ENCODE measurements at regions not wholly inside any gene's neighbourhood (a gene's known extent, or its start where the extent isn't known, plus 50 kb on each side); places are given as distances from the start of the nearest gene placed in this dataset.

DNA sequence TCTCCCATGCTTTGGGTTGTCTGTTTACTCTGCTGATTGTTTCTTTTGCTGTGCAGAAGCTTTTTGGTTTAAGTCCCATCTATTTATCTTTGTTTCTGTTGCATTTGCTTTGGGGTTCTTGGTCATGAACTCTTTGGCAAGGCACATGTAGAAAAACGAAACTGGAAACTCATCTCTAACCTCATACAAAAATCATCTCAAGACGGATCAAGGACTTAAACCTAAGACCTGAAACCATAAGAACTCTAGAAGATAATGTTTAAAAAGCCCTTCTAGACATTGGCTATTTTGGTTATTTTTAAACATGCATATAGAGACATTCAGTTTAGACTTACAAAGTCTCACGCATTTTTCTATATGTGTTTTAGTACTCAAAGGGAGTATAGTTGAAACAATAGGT is 1164.3 kb upstream of the GYPC start:
- DNase-seq = no peak

DNA sequence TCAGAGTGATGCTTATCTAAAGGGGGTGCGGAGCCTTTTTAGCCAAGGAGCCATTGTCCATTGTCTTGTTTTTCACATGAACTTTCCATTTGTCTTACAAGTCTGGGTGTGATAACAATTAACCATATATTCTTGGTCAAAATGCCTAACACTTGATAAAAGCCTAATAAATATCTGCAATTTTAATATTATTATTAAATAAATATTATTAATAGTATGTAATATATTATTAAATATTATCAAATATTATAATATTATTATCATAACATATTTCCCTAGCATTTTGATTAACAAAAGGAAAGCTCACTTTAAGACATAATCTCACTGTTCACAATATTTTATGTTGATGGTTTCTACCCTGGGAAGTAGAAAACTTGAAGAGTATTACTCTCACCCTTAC is 1143.6 kb upstream of the GYPC start:
- no peak for DNase-seq

DNA sequence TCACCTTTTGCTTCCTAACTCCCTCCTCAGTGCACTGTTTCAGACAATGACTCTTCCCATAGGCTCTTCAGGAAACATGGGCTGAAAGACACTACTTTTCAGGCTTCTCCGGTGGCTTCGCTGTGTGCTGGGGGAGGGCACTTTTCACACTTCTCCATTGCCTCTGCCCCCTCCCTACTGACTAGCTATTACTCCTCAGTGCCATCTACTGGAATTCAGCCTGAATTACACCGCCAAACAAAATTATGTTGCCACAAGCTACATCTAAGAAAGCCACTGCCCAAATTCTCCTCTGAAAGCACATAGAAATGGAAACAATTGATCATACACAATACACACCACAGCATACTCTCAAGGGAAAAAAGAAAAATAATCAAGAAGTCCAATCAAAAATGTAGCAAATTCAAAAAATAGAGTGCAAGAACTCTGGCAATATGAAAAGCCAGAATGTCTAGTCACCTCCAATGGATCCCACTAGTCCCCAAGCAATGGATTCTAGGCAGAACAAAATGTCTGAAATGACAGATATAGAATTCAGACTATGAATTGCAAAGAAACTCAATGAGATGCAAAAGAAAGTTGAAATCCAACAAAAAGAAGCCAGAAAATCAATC is 1139.4 kb upstream of the GYPC start:
- no peak for DNase-seq

DNA sequence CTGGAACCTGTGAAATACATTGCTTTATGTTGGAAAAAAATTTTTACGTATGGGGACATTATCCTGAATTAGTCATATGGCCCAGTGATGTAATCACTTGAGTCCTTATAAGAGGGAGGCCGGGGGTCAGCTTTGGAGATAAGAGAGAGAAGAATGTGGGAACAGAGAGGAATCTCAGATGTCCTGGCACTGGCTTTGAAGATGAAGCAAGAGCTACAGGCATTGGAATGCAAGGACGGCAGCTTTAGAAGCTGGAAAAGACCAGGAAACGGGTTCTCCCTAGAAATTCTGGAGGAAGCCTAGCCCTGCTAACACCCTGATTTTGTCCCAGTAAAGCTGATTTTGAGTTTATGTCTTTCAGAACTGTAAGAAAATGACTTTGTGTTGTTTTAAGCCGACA is 1129.9 kb upstream of the GYPC start:
- DNase-seq = no peak

DNA sequence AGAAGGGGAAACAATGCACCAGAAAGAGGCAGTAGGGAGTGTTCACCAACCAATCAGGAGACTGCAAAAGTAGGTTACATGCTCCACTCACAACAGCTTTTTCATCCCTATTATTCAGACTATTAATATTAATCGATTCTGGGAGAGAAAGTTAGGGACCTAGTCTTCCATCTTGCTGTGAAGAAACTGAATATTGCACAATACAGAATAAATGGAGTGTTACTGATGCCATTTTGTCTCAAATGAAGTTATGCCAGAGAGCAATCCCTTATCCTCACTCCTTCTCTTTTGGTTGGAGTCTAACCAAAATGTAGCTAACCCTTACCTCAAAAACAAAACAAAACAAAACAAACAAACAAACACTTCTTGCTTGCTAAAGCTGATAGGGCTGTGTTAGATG is 1120.9 kb upstream of the GYPC start:
- no peak for DNase-seq

DNA sequence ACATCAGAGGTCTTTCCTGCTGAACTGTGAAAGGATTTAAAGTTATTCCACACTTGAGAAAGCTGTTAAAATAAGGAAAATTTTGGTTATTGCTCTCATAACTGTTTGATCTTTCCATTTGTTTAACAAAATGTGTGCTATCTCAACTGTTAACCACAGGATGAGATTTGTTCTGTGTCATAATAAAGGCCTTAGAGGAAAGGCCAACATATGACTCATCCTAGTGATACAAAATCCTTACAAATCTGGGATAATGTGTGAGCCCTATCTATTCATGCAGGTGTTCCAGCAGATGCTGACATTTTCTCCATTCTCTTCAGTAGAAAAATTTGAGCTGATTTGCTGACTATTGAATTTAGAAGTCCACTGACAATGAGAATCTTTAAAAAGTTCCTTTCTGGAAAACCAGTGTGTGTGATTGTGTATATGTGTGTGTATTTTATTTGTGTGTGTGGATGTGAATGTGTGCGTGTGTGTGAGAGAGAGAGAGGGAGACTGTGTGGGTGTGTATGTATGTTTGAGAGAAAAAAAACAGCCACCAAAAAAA is 1111.9 kb upstream of the GYPC start:
- no peak for DNase-seq

DNA sequence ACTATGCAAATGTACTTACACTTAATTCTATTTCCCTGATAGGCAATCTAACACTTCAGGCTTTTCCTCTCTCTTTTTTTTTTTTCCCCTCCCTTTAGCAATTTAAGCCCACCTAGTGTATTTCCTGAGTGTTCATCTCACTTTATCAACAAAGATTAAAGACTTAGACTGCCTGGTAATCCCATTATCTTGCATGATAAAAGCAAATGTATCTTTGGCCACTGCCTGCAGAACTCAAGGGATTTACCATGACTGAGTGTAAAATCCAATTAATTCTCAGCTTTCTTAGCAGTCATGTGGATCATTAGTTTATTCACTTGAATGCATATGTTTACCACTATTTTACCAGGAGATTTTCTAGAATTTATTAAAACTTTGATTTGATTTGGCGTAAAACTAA is 1102.2 kb upstream of the GYPC start:
- no peak for DNase-seq

DNA sequence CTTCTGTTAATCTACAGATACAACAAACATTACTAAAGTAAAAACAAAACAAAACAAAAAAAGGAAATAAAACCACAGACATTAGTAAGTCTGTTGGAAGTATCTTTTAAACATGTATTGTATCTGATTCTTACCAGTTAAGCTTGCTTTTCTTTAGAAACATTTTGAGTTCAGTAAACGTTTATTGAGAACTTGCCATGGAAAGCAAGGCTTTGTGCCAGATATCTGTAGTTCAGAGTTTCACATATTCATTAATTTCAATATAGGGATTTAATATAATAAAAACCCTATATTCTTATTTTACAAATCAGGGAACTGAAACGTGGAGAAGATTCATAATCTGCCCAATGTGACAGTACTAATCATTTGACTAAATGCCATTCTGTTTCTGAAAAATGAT is 1101.0 kb upstream of the GYPC start:
- peak; percentile 34 for DNase-seq

DNA sequence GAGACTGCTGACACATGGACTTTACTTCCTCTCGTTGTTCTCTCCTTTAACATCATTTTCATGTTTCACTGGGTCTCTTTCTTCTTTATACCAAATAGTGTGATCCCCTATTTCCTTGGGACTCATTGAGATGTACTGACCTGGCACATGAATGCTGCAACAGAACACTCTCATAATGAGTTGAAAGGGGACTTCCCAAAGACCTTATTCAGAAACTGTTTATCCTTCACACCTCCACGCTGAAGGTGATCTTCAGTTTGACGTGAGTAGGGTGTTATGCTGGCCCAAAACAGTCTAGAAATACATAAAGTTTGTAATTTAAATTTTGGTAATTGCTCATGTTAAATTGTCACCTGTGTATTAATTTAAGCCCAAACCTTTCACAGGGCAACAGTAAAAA is 1096.8 kb upstream of the GYPC start:
- DNase-seq = no peak

DNA sequence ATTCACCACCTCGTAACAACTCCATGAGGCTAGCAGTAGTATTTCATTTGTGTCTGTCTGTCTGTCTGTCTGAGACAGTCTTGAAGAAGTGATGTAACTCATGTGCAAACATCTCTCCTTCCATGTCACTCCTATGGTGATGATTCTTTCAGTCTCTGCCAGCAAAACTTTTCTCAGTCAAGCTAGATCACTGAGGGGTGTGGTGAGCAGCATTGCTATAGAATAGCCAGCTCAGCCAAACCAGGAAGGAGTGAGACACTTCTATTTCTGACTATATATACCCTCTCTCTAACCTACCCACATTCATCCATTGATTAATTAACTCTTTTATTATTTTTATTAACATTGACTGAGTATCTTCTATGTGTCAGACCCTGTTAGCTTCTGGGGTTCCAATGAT is 1095.1 kb upstream of the GYPC start:
- DNase-seq = no peak

DNA sequence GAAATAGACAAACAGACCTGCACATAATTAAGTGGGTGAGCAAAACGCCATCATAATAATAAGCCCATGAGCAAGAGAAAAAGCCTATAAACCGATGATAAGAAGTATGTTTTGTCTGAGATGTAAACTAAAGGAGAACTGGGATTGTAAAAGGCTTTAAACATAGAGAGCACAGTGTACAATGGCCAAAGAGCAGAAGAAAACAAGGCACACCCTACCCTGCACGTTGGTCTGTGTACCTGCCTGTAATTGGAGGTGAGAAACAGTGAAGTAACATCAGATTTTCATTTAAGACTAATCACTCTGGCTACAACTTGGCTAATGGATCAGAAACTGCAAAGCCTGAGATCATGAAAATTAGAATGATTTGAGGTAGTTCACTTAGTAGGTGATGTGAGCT is 1094.7 kb upstream of the GYPC start:
- no peak for DNase-seq

DNA sequence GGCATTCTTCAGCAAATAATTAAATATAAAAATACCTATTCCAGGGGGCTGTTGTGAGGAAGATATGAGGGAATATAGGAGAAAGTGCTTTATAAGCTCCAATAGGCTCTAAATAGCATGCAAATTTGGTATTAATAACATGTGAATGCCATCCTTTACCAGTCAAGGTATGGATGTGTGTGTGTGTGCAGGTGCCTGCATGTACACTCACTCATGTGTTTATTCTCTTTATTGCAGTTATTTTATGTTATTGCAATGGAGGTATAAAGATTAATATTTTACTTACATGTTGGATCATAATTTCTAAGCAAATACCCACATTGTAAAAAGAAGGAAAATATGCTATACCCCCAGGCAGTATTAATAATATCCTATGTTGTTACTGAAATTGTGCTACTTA is 1093.0 kb upstream of the GYPC start:
- no peak for DNase-seq

DNA sequence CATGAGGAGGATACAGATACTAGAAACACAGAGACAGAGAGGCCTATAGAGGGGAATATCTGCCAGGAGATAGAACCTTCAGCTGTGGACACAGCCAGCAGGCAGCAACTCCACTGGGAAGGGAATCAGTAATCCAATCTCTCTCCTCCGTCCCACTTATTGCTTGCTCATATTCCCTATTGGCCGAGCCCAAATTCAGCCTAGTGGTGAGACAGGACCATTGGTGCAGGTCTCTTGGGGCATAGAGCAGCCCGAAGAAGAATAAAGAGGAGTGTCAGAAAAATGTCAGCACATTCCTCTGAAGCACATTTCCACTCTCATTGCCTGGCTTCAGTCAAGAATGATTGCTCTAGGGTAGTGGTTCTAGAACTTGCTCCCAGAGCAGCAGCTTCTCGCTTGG is 1091.5 kb upstream of the GYPC start:
- no peak for DNase-seq

DNA sequence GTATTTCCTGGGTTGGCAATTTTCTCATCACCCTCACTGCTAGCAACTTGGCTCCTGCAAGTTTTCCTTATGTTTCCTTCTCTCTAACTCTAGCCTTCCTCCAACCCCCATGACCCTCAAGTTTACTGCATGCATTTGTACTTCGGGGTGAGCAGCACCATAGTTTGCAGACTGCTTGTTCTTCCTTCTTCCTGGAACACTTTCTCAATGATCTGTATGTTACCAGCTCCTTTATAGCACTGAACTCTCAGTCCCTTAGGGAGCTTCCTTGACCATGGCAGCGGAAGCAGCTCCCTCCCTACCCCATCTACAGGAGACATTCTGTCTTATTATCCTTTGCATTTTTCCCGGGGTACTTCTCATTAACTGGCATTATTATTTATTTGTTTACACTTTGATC is 1089.5 kb upstream of the GYPC start:
- no peak for DNase-seq

DNA sequence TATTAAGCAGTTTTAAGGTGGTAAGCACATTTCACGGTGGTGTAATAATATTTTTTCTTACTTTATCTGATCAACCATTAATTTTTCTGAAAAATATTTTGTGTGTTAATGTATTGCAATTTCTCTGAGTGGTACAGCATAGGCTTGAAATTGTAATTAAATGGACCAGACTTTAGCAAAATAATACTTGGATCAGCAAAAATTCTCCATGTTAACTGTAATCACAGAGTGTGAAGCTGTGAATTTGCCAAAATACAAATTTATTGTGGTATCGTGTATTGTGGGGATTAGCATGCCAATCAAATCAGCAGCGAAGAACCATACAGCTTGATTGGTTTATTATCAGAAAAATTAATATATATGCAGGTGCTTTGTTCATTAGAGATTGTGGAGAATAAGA is 1088.9 kb upstream of the GYPC start:
- DNase-seq = no peak

DNA sequence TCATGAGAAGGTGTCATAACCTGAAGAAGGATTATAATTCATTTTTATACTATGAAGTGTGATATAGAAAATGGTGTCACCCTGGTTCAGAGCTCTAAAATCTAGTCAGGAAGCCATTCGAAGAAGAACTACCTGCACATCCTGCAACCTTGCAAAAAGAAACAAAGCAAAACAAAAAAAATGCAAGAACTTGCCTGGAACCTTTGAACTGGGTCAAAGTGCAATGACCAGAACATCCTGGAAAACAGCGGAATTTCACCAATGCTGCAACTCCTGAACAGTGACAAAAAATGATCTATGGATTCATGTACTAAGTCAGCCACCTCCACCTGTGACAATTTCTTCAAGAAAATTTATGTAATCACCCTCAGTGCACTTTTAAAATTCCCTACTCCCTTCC is 1083.3 kb upstream of the GYPC start:
- DNase-seq = no peak

DNA sequence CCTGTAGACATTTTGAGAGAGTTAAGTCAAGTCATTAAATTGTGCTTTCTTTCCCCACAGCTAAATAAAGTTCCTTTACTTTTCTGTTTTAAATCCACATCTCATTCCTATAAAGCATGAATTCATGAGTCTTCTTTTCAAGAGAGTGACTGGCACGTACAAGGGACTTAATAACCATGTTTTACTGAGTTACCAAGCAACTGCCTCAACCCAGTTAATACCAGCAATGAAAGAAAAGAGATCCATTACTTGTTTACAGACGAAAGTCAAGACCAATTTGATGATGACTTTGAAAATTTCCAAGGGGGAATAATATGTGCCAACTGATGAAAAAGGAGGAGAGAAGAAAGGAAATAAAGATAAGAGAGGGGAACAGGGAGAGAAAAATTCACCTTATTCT is 1082.5 kb upstream of the GYPC start:
- no peak for DNase-seq

DNA sequence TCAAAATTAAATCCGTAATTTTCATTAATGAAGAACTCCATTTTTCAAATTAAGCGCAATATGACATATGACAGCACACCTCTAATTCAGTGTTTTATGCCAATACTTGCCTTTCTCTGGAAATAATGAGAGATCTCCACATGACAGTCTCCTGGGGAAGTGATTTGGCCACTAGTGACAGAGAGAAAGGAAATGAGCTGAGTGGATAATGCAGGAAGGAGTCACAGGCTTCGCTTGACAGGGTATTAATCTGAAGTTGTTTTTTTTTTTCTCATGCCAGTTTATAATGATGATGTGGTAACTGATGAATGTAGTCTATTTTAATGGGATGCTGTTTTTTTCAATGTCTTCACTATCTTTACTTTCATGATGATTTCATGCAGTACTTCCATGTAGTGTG is 1079.4 kb upstream of the GYPC start:
- DNase-seq = no peak

DNA sequence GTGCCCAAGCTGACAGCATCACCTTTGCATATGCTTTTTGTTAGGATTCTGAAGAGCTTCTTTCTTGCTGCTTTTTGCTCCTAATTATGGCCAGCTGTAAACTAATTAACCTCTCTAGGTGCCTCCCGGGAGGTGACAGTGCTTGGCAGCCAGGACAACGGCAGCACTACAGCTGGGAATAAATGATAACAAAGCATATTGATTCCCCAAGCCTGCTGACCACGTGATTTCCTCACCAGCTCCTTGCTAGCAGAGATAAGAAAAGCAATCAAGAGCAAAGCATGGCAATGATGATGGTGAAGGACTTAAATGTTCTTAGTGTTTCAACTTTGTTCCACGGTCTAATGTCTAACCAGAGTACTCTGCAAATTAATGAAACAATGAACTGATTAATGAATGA is 1074.4 kb upstream of the GYPC start:
- no peak for DNase-seq

DNA sequence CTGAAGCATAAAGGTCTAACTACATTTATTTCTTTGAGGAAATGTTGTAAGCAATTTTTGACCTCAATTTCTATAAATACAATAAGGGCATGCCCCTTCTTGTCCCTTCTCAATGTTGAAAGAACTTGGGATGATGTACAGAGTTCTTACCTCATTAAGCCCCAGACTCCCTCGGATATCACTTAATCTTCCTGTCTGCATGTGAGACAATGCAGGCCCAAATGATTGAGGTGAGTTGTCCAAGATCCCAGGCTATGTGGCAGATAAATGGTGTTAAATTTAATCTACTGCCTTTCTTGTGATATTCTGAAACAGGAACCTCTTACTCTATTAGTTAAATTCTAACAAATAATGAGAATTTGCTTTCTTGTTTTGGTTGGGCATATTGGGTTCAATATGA is 1073.4 kb upstream of the GYPC start:
- no peak for DNase-seq

DNA sequence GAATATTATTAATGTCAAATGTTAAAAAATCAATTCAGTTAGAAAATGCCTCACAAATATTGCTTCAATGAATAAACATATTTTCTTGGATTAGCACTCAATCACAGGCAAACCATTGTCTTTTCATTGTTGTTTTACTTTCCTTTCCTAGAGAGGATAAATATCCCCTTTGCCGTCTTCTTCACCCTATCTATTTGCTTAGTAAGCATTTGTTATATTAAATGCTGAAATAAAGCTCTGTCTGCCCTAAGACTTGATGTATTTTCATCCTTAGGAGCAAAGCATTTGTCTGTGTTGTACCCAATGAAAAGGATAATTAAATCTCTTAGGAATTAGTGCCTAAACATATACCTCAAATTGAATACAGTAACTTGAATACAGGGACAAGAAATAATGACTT is 1071.2 kb upstream of the GYPC start:
- DNase-seq = no peak

DNA sequence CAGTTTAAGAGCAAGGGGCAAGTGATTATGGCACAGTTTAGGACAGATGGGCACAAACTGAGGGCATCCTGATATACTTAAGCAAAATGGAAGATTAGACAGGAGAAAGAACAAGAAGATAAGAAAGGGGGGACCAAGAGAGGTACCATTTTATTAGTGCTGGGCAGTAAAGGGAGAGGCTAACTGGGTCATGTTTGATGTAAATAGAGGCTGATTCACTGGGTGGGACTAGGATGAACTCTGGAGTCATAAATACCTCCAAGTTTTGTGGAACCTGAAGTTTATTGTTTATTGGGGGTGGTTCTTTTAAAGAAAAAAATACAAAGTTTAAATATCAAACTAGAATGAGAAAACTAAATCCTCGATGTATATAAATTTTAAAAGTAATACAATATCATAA is 1067.2 kb upstream of the GYPC start:
- DNase-seq = no peak

DNA sequence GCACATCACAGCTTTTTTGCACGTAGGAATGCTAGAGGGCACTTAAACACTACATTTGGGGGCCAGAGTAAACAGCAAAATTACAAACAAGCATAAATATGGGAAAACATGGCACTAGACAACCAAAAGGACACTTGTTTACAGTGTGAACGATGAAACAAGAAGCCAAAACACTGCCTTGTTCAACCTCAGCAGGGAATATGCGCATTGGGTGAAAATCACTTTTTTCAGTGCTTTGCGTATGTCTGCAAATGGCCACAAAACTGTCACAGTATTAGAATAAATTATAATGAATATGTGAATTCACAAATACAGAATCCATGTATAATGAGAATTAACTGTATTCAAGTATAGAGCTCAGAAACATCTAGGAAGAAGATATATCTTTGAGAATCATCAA is 1064.0 kb upstream of the GYPC start:
- no peak for DNase-seq

DNA sequence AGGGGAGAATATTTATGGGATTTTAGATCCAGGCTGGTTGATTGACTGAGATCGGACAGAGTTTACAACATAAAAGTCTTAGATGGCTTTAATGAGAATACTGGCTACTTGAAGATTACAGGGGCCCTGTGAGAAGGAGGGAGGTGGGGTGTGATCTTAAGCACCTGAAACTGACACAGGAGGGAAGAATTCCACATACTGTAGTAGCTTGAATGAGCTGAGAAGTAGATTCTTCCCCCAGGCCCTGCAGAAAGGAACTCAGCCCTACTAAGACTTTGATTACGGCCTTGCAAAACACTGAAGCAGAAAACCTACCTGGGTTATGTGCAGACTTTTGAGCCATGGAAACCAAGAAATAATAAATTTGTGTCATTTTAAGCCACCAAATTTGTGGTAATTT is 1062.9 kb upstream of the GYPC start:
- DNase-seq = no peak

DNA sequence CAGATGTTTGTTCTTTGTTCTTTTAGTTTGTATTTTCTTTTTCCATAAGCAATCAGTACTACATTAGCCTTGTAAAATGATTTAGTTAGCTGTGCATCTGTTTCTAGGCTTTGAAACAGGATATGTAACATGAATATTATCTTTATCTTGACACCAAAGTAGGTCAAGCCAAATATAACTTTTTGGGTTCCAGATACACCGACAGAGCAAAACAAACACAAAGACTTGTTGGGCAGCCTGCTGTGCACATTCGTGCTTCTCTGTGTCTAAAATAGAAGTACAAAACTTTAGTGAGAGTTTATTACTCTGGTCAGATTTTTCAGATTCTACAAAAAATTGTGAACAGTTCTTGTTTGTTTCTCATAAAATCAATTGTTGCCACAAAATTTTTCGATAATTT is 1059.3 kb upstream of the GYPC start:
- no peak for DNase-seq

All from muscle of arm (tissue), 1 donor.